ENCODE measurements at regions not wholly inside any gene's neighbourhood (a gene's known extent, or its start where the extent isn't known, plus 50 kb on each side); places are given as distances from the start of the nearest gene placed in this dataset.

DNA sequence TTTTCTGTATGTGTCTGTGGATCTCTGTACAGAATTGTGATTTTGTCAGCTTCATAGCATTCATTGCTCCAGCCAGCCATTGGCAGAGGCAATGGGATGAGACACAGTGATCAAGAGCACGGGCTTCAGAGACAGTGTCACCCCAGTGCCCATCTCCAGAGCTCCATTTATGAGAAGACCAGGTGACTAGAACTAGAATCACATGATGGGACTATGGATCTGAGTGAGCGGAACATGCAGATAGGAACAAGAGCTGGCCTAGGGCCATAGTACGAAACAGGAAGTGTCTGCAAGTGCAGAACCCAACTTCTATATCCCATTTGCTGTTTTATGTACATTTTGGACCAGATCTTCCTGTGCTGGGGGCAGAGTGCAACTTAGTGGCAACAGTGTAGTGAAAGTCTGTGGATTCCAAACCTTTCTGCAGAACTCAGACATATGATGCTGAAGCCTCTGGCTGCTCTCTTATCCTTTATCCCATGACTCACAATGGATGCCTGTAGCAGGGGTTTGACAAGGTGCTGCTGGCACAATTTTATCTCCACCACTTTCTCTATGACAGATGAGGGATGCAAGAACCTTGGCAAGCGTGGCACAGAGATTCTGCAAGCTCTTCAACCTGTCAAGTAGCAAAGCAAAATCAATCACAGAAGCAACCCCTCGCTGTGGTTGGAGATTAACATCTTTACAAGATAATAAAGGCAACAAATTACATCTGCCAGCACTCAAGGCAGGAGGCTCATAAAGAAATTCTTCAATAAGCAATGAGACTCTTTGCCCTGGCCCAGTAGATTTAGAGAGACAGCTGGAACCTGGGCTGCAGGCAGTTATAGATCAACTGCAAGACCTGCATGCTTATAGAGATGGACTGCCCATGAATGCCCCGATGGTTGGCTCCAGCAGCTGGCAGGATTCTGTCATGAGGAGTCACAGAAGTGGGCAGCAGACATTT lies 681.3 kb downstream of the TNS3 start:
- H3K9me3 ChIP-seq (ENCODE audit: control extremely low read depth in 1 of 3, control insufficient read depth in 2 of 3, insufficient read depth in 1 of 3, low read length in 2 of 3), result no peaks in the 10 kb centered on the region
- ChIA-PET CTCF (no interaction called here), POLR2A (no interaction called here)
- no peaks in the 10 kb centered on the region for H3K4me1 Mint-ChIP-seq
- 40% methylated on average over 4 of the region's 6 CpGs for WGBS (ENCODE audit: insufficient coverage)
- no peak overlapping the region for H3K4me2 ChIP-seq (replicated peaks; ENCODE audit: low read depth, low read length, poor library complexity, severe bottlenecking)
- DNase-seq, result no peak
- intact Hi-C loops (cut with micrococcal nuclease), result no loop called here
- H3K4me1 ChIP-seq (ENCODE audit: control insufficient read depth in 2 of 2, insufficient read depth in 2 of 2, low read length in 2 of 2), result no peaks in the 10 kb centered on the region
- H4K20me1 ChIP-seq (ENCODE audit: control insufficient read depth, insufficient read depth, low read length, poor library complexity, severe bottlenecking), result no peaks in the 10 kb centered on the region
- no peak overlapping the region for H3K27ac ChIP-seq (ENCODE audit: low read length in 2 of 2)
- H3K4me3 ChIP-seq (ENCODE audit: control extremely low read depth in 1 of 5, extremely low read depth in 1 of 5, insufficient read depth in 1 of 5, low read depth in 2 of 5, low read length in 4 of 5), result no peak overlapping the region
- no peak for TF ChIP-seq EZH2 (IDR thresholded peaks at IDR 0.05; ENCODE audit: borderline replicate concordance, insufficient read depth, low read depth, low read length, poor library complexity, severe bottlenecking)
- TF ChIP-seq, protein P1, sequence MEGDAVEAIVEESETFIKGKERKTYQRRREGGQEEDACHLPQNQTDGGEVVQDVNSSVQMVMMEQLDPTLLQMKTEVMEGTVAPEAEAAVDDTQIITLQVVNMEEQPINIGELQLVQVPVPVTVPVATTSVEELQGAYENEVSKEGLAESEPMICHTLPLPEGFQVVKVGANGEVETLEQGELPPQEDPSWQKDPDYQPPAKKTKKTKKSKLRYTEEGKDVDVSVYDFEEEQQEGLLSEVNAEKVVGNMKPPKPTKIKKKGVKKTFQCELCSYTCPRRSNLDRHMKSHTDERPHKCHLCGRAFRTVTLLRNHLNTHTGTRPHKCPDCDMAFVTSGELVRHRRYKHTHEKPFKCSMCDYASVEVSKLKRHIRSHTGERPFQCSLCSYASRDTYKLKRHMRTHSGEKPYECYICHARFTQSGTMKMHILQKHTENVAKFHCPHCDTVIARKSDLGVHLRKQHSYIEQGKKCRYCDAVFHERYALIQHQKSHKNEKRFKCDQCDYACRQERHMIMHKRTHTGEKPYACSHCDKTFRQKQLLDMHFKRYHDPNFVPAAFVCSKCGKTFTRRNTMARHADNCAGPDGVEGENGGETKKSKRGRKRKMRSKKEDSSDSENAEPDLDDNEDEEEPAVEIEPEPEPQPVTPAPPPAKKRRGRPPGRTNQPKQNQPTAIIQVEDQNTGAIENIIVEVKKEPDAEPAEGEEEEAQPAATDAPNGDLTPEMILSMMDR (IDR thresholded peaks at IDR 0.05), result no peak
- no peak overlapping the region for H2AFZ ChIP-seq (ENCODE audit: insufficient read depth, low read depth, low read length, poor library complexity, severe bottlenecking)
- H3K27me3 Mint-ChIP-seq, result no peaks in the 10 kb centered on the region
- H3K9me3 Mint-ChIP-seq (ENCODE audit: insufficient read depth), result no peaks in the 10 kb centered on the region
- H3K79me2 ChIP-seq (ENCODE audit: control insufficient read depth, insufficient read depth, low read length), result no peaks in the 10 kb centered on the region
- H3K27me3 ChIP-seq (replicated peaks in 1 of 4; ENCODE audit: control extremely low read depth in 1 of 4, control insufficient read depth in 3 of 4, insufficient read depth in 4 of 4, low read length in 3 of 4), result no peaks in the 10 kb centered on the region
- H3K27ac Mint-ChIP-seq, result no peak overlapping the region
- no peak for ATAC-seq (ENCODE audit: low read depth)
- no peaks in the 10 kb centered on the region for H3K36me3 ChIP-seq (replicated peaks in 1 of 2; ENCODE audit: control extremely low read depth in 1 of 2, control insufficient read depth in 1 of 2, extremely low read depth in 1 of 2, insufficient read depth in 2 of 2, low read length in 1 of 2)
- no peak overlapping the region for H3K4me3 Mint-ChIP-seq
- no peak overlapping the region for H3K9ac ChIP-seq (ENCODE audit: low read length)

DNA sequence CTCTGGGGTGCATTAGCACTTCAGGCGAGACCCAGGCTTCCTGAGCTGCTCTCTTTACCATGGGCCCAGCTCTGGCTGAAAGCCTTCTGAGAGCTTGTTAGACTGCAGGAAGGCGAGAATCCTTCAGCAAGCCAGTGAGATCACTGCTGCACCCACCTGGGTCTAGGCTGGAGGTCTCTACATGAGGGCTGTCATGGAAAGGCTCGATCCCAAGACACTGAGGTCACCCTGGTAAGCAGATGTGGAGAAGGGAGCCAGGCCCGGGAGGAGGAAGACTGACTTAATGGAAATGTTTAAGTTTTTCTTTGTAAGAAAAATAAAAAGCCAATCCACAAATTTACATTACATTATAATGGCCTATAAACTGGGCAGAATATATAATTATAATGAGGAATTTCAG lies 684.5 kb downstream of the TNS3 start:
- Histone ChIP-seq H4K20me1 (ENCODE audit: control insufficient read depth, insufficient read depth, low read length, poor library complexity, severe bottlenecking) (no peaks in the 10 kb centered on the region), H3K27ac (ENCODE audit: low read length in 2 of 2) (no peak overlapping the region), H3K27me3 (replicated peaks in 1 of 4; ENCODE audit: control extremely low read depth in 1 of 4, control insufficient read depth in 3 of 4, insufficient read depth in 4 of 4, low read length in 3 of 4) (no peaks in the 10 kb centered on the region), H3K4me1 (ENCODE audit: control insufficient read depth in 2 of 2, insufficient read depth in 2 of 2, low read length in 2 of 2) (no peaks in the 10 kb centered on the region), H3K79me2 (ENCODE audit: control insufficient read depth, insufficient read depth, low read length) (no peaks in the 10 kb centered on the region), H3K4me2 (replicated peaks; ENCODE audit: low read depth, low read length, poor library complexity, severe bottlenecking) (no peak overlapping the region), H3K9ac (ENCODE audit: low read length) (no peak overlapping the region), H2AFZ (ENCODE audit: insufficient read depth, low read depth, low read length, poor library complexity, severe bottlenecking) (no peak overlapping the region), H3K9me3 (ENCODE audit: control extremely low read depth in 1 of 3, control insufficient read depth in 2 of 3, insufficient read depth in 1 of 3, low read length in 2 of 3) (peaks cover 0 to 3% (median 0%) of the 10 kb centered on the region in 3 donors), H3K36me3 (replicated peaks in 1 of 2; ENCODE audit: control extremely low read depth in 1 of 2, control insufficient read depth in 1 of 2, extremely low read depth in 1 of 2, insufficient read depth in 2 of 2, low read length in 1 of 2) (no peaks in the 10 kb centered on the region), H3K4me3 (ENCODE audit: control extremely low read depth in 1 of 5, extremely low read depth in 1 of 5, insufficient read depth in 1 of 5, low read depth in 2 of 5, low read length in 4 of 5) (no peak overlapping the region)
- Mint-ChIP-seq H3K4me1 (no peaks in the 10 kb centered on the region), H3K9me3 (ENCODE audit: insufficient read depth) (no peaks in the 10 kb centered on the region), H3K27me3 (no peaks in the 10 kb centered on the region), H3K4me3 (no peak overlapping the region), H3K27ac (no peak overlapping the region)
- ChIA-PET CTCF (no interaction called here), POLR2A (no interaction called here)
- intact Hi-C loops (cut with micrococcal nuclease), result no loop called here
- DNase-seq (no peak), ATAC-seq (ENCODE audit: low read depth) (no peak)
- 68% methylated on average over 3 of the region's 4 CpGs for WGBS (ENCODE audit: insufficient coverage)
- TF ChIP-seq EZH2 (IDR thresholded peaks at IDR 0.05; ENCODE audit: borderline replicate concordance, insufficient read depth, low read depth, low read length, poor library complexity, severe bottlenecking), result no peak
- TF ChIP-seq, protein P1 (IDR thresholded peaks at IDR 0.05), result no peak
